ENCODE measurements at regions not wholly inside any gene's neighbourhood (a gene's known extent, or its start where the extent isn't known, plus 50 kb on each side); places are given as distances from the start of the nearest gene placed in this dataset.
"Not testable (repeated sequence)": the region's sequence is repeated elsewhere in the genome, so short reads cannot be mapped to it uniquely, and the experiment has no call there.

DNA sequence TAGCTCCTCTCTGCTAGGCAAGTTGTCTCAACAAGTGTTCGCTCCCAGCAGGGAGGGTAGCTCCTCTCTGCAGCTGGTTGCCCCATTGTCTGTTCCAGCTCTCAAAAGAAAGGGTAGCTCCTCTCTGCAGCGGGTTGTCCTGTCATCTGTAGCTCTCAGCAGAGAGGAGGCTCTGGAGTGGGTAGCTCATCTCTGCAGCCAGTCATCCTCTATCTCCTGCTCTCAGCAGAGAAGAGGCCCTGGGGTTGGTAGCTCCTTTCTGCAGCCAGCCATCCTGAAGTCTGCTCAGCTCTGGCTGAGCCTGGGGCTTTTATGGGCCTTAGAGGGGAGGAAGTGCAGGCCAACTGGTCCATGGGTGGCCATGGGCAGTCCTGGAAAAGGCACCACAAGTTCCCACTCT is 342.7 kb downstream of the PTTG2 start:
- intact Hi-C loops (cut with DNase I; ENCODE audit: low total_unique reads), result no loop called here
- TF ChIP-seq CTCF (IDR thresholded peaks at IDR 0.05 in 8 of 11, conservative IDR thresholded peaks at IDR 0.05 in 3 of 11), result no peak
- Histone ChIP-seq H3K4me3 (no peak overlapping the region), H3K4me1 (peaks cover 6 to 21% (median 13%) of the 10 kb centered on the region in 6 donors), H3K27ac (no peak overlapping the region), H3K36me3 (no peaks in the 10 kb centered on the region), H3K9me3 (peaks cover 0 to 61% (median 55%) of the 10 kb centered on the region in 8 donors), H3K27me3 (replicated peaks in 1 of 7) (no peaks in the 10 kb centered on the region)
- DNase-seq, result no peak
- 83 to 93% (median 91%) methylated on average over 2 of the region's 2 CpGs for WGBS, 5 donors

DNA sequence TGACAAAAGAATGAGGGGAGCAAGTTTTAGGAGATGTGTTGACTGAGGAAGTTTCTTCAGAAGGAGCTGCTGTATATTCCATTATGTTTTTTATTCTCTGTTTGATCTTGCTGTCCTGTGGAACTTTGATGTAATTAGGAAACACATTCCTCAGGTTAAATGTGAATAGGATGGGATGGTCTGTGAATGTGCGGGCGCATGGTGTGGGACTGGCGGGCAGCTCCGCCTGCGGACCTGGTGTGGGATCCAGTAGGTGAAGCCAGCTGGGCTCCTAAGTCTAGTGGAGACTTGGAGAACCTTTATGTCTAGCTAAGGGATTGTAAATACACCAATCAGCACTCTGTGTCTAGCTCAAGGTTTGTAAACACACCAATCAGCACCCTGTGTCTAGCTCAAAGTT is 344.3 kb downstream of the PTTG2 start:
- H3K9me3 ChIP-seq, result peaks cover 0 to 45% (median 39%) of the 10 kb centered on the region in 8 donors
- WGBS, 5 donors, result 98 to 99% (median 98%) methylated on average over 5 of the region's 5 CpGs
- H3K27ac ChIP-seq; DNase-seq; H3K27me3 ChIP-seq (replicated peaks in 1 of 7); H3K4me3 ChIP-seq; H3K36me3 ChIP-seq; intact Hi-C loops (cut with DNase I; ENCODE audit: low total_unique reads): not testable (repeated sequence)
- H3K4me1 ChIP-seq, result peaks cover 6 to 27% (median 14%) of the 10 kb centered on the region in 6 donors

- peaks cover 17 to 48% (median 34%) of the 10 kb centered on the region in 6 donors for H3K4me1 ChIP-seq
- intact Hi-C loops (cut with DNase I; ENCODE audit: low total_unique reads), result no loop called here
- H3K27ac ChIP-seq, result peak overlapping the region in 7 of 8 donors; percentile 15 to 78 (median 47)
- H3K36me3 ChIP-seq, result no peaks in the 10 kb centered on the region
- 6 to 13% (median 10%) methylated on average over 3 of the region's 3 CpGs for WGBS, 5 donors
- no peak for DNase-seq
- TF ChIP-seq POLR2A (IDR thresholded peaks at IDR 0.05) (no peak), POLR2AphosphoS5 (IDR thresholded peaks at IDR 0.05) (no peak), CTCF (IDR thresholded peaks at IDR 0.05 in 8 of 11, conservative IDR thresholded peaks at IDR 0.05 in 3 of 11) (no peak)
- H3K27me3 ChIP-seq (replicated peaks in 1 of 7), result no peaks in the 10 kb centered on the region
- H3K9me3 ChIP-seq, result peaks cover 0 to 25% (median 21%) of the 10 kb centered on the region in 8 donors
- H3K4me3 ChIP-seq, result peak overlapping the region in 1 of 8 donors; percentile 35
Observed at GRCh38 chr4:38306482-38307071, 346.4 kb downstream of the PTTG2 start.

DNA sequence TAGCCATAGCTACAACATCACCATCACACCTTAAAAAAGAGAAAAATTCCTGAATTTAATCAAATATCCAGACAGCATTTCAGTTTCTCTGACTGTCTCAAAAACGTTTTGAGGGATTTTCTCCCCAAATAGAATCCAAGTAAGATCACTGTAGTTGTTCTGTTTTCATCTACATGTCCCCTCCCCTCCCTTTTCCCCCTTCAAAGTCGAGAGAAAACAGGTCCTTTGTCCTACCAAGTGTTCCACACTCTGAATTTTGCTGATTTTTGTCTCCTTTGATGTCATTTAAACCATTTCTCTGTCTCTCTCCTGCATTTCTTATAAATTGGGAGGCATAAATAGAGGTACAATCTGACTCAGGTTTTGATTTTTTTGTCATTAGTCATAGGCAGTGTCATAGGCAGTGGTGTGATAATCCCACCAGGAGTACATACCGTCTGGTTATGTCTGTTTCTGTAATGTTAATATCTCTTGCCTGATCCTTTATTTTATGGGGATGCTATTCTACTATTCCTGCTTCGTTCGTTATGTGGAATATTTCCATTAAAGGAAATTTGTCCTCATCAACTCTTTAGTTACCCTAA is 348.6 kb downstream of the PTTG2 start:
- H3K27me3 ChIP-seq (replicated peaks in 1 of 7), result no peaks in the 10 kb centered on the region
- no peaks in the 10 kb centered on the region for H3K36me3 ChIP-seq
- intact Hi-C loops (cut with DNase I; ENCODE audit: low total_unique reads), result no loop called here
- H3K4me3 ChIP-seq, result no peak overlapping the region
- H3K9me3 ChIP-seq, result peaks cover 0 to 2% (median under 1%) of the 10 kb centered on the region in 8 donors
- peaks cover 17 to 51% (median 34%) of the 10 kb centered on the region in 6 donors for H3K4me1 ChIP-seq
- no peak for DNase-seq
- no peak for TF ChIP-seq POLR2AphosphoS5 (IDR thresholded peaks at IDR 0.05)
- H3K27ac ChIP-seq, result no peak overlapping the region
- WGBS, 5 donors, result 52 to 71% (median 59%) methylated on average over 5 of the region's 5 CpGs

- no peaks in the 10 kb centered on the region for H3K27me3 ChIP-seq (replicated peaks in 1 of 7)
- no peak for TF ChIP-seq POLR2AphosphoS5 (IDR thresholded peaks at IDR 0.05)
- no peak for TF ChIP-seq CTCF (IDR thresholded peaks at IDR 0.05 in 8 of 11, conservative IDR thresholded peaks at IDR 0.05 in 3 of 11)
- no peak for TF ChIP-seq POLR2A (IDR thresholded peaks at IDR 0.05)
Observed at GRCh38 chr4:38309471-38309870, 349.3 kb downstream of the PTTG2 start.

More at GRCh38 chr4:38309471-38309870, 349.3 kb downstream of the PTTG2 start:
- H3K4me1 ChIP-seq, result peaks cover 17 to 51% (median 34%) of the 10 kb centered on the region in 6 donors
- H3K9me3 ChIP-seq, result no peaks in the 10 kb centered on the region
- 81 to 90% (median 81%) methylated on average over 1 of the region's 1 CpG for WGBS, 5 donors
- no peaks in the 10 kb centered on the region for H3K36me3 ChIP-seq
- DNase-seq, result no peak
- no peak overlapping the region for H3K4me3 ChIP-seq
- intact Hi-C loops (cut with DNase I; ENCODE audit: low total_unique reads), result no loop called here
- no peak overlapping the region for H3K27ac ChIP-seq

Measured in spleen (tissue), 11 donors.